Psoas muscle (tissue), 7 donors: ENCODE measurements at regions not wholly inside any gene's neighbourhood (a gene's known extent, or its start where the extent isn't known, plus 50 kb on each side); places are given as distances from the start of the nearest gene placed in this dataset.

Source experiments
- ATAC-seq, 4 donors: fragments of 200-7000 bp; cut with Tn5 transposase; one replicate each; pipeline ENCODE4 v1.9.1; 2020; ENCODE audit warnings: moderate library complexity in 3 of 4, mild to moderate bottlenecking in 2 of 4
- DNase-seq, 2 donors: peaks; one replicate each; pipeline ENCODE4 v3.0.0-alpha.2; 2020
- H3K27ac ChIP-seq: fragments of 200-600 bp; one replicate; pipeline ENCODE4 v1.8.0; 2022
- H3K27me3 ChIP-seq, 3 donors: fragments of 200-600 bp in 1 of 3; one replicate each; pipeline versions ENCODE4 v1.6.1 to v1.8.0; 2013 to 2022; ENCODE audit warnings: low read length in 2 of 3, mild to moderate bottlenecking in 2 of 3, moderate library complexity in 1 of 3; ENCODE audit not compliant: insufficient read depth in 3 of 3
- H3K36me3 ChIP-seq, 2 donors: fragments of 200-600 bp in 1 of 2; one replicate each; pipeline versions ENCODE4 v1.6.1 to v1.8.0; 2013 to 2022; ENCODE audit warnings: low read depth in 1 of 2, mild to moderate bottlenecking in 1 of 2, moderate library complexity in 1 of 2; ENCODE audit not compliant: insufficient read depth in 1 of 2
- H3K4me1 ChIP-seq: fragments of 200-600 bp; one replicate; pipeline ENCODE4 v1.8.0; 2022
- H3K4me3 ChIP-seq: fragments of 200-600 bp; one replicate; pipeline ENCODE4 v1.8.0; 2022; ENCODE audit warnings: mild to moderate bottlenecking
- H3K9me3 ChIP-seq: fragments of 200-600 bp; one replicate; pipeline ENCODE4 v1.8.0; 2022
- CTCF ChIP-seq: fragments of 200-600 bp; IDR thresholded peaks from one replicate; pipeline ENCODE4 v1.8.0; 2022; ENCODE audit warnings: antibody characterized with exemption
- WGBS, 3 donors: extraction: QIAGEN DNeasy Blood & Tissue Kit; methylation state at CpG; one replicate each; pipeline versions ENCODE4 v1.1.6 to v1.1.7; 2013; 5-methylcytosine and 5-hydroxymethylcytosine counted together
- intact Hi-C, 2 donors: fragments of 100-400 bp; cut with DNase I; formaldehyde crosslinking; loops; one replicate each; pipeline versions ENCODE4 v1.11.0 to v1.14.2; 2022
- donor health status: healthy with polysubstance abuse.
- donor health status: DM: no; HTN: no; CAD: no; lungs with moderate emphysema.
- donor health status: Bipolar disorder and iron deficiency.
- donor health status: healthy.
- donor health status: DM: yes; HTN: yes; CAD: no.
- donor health status: DM: no; HTN: no; CAD: no.
- donor health status: DM: yes; HTN: yes; CAD: no.

DNA sequence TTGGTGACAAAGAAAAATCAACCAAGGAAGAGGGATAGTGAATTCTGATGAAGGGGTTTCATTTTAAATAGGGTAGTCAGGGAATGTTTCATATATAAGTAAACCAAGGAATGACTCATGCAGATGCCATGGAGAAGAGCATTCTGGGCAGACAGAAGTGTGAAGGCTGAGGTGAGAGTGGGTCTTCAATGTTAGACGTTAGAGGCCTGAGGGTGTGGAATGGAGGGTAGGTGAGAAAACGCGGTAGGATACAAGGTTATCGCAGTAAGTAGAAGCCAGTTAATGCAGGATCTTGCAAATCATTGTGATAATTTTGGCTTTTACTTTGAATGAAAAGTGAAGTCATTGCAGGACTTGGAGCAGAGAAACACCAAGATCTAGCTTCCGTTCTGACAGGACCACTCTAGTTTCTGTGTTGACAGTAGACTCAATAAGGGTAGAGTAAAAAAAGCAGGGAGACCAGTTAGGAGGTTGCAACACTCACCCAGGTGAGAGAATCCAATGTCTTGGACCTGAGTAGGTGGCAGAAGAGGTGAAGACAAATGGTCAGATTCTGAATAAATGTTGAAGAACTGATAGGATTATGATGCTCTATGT, 225.2 kb upstream of the TMTC4 start:
- ATAC-seq: no peak
- no peak for DNase-seq
- H3K4me1 ChIP-seq: no peaks in the 10 kb centered on the region
- H3K27ac ChIP-seq: no peak overlapping the region
- no peaks in the 10 kb centered on the region for H3K9me3 ChIP-seq
- H3K36me3 ChIP-seq: no peaks in the 10 kb centered on the region
- H3K27me3 ChIP-seq: no peaks in the 10 kb centered on the region
- no peak overlapping the region for H3K4me3 ChIP-seq
- WGBS, 3 donors: 45 to 54% (median 49%) methylated on average over 5 of the region's 5 CpGs
- intact Hi-C loops: no loop called here
- no peak for TF ChIP-seq CTCF

- 49 to 59% (median 56%) methylated on average over 1 of the region's 1 CpG for WGBS, 3 donors
- no peak for ATAC-seq
Measured at GRCh38 chr13:100898431-100898830, 223.8 kb upstream of the TMTC4 start.

GRCh38 chr13:100895651-100896050, 221.1 kb upstream of the TMTC4 start:
- Histone ChIP-seq H3K4me1 (no peaks in the 10 kb centered on the region), H3K36me3 (no peaks in the 10 kb centered on the region), H3K27ac (no peak overlapping the region), H3K27me3 (no peaks in the 10 kb centered on the region), H3K4me3 (no peak overlapping the region), H3K9me3 (no peaks in the 10 kb centered on the region)
- ATAC-seq (no peak), DNase-seq (no peak)
- TF ChIP-seq CTCF: no peak
- intact Hi-C loops: no loop called here
- WGBS, 3 donors: 10 to 12% (median 12%) methylated on average over 2 of the region's 2 CpGs

More at GRCh38 chr13:100898431-100898830, 223.8 kb upstream of the TMTC4 start:
- Histone ChIP-seq H3K9me3 (no peaks in the 10 kb centered on the region), H3K27ac (no peak overlapping the region), H3K36me3 (no peaks in the 10 kb centered on the region), H3K4me1 (no peaks in the 10 kb centered on the region), H3K4me3 (no peak overlapping the region), H3K27me3 (no peaks in the 10 kb centered on the region)
- intact Hi-C loops: no loop called here
- DNase-seq: no peak
- no peak for TF ChIP-seq CTCF

DNA sequence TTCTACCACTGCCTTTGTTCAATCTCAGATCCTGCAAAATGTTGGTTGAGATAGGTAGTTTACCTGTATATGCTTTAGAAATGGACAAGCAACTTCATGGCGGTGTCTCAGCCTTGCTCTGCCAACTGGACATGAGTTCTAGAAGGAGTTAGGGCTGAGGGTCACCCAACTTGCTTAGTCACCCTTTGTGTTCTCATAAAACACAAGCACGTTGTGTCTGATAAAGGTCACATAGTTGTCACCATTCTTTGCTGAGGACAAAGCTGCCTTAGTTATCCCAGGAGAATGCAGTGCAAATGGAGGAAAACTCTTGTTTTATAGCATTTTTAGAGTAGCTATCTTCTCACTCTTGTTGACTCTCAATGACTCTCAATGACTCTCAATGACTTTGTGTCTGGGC, 218.4 kb upstream of the TMTC4 start:
- Histone ChIP-seq H3K36me3 (no peaks in the 10 kb centered on the region), H3K4me3 (no peak overlapping the region), H3K27ac (no peak overlapping the region), H3K27me3 (no peaks in the 10 kb centered on the region), H3K9me3 (no peaks in the 10 kb centered on the region), H3K4me1 (no peaks in the 10 kb centered on the region)
- TF ChIP-seq CTCF: no peak
- 31 to 40% (median 35%) methylated on average over 2 of the region's 2 CpGs for WGBS, 3 donors
- ATAC-seq (no peak), DNase-seq (no peak)
- intact Hi-C loops: no loop called here

DNA sequence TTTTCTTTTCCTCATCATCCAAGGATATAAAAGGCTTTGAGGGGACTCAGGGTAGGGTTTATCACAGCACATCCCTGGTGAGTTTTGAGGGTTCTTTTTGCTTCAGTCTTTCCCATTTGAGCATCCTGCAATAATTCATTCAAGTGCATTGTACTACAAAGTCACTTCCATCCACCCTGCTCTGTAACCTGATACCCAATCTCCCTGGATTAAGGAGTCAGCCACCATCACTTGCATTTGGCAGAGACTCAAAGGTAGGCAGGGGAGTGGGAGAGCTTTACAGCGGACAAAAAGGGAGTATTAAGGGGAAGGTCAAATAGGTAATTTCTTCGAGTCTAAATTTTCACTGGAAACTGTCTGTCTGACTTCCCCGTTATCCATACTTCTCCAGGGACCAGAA, 216.1 kb upstream of the TMTC4 start:
- Histone ChIP-seq H3K36me3 (no peaks in the 10 kb centered on the region), H3K4me1 (peaks cover 4% of the 10 kb centered on the region), H3K9me3 (no peaks in the 10 kb centered on the region), H3K27ac (no peak overlapping the region), H3K27me3 (no peaks in the 10 kb centered on the region), H3K4me3 (no peak overlapping the region)
- WGBS, 3 donors: 44 to 54% (median 51%) methylated on average over 3 of the region's 3 CpGs
- intact Hi-C loops: no loop called here
- TF ChIP-seq CTCF: no peak
- ATAC-seq: no peak
- DNase-seq: no peak
